MCF 10A (cell line): ENCODE measurements at regions not wholly inside any gene's neighbourhood (a gene's known extent, or its start where the extent isn't known, plus 50 kb on each side); places are given as distances from the start of the nearest gene placed in this dataset.

ENCODE experiments used
- BruUV-seq: library from RNA; stranded (reverse); fragments of 400-500 nt; replicated peaks from 2 replicates; lab custom pipeline; 2021; lab: Mats Ljungman, UMichigan
- CTCF ChIA-PET: fragments of 300-600 bp; sonication (Branson Sonifier 250); formaldehyde crosslinking; extraction: SDS; loops from one replicate; lab custom pipeline; 2021; ENCODE audit warnings: antibody characterized with exemption, inconsistent platforms; lab: Yijun Ruan, JAX
- POLR2A ChIA-PET: fragments of 300-600, 350-650 bp; sonication (Branson Sonifier 250); formaldehyde crosslinking; extraction: SDS; loops from one replicate; lab custom pipeline; 2020; ENCODE audit warnings: antibody characterized with exemption, inconsistent platforms; lab: Yijun Ruan, JAX
- DNase-seq: peaks from one replicate; pipeline ENCODE4 v3.0.0-alpha.2; 2018; ENCODE audit not compliant: unreplicated experiment
- H3K27ac Mint-ChIP-seq: one replicate; pipeline ENCODE4 v1.8.0; 2022; ENCODE audit warnings: mild to moderate bottlenecking, low read depth, mixed read lengths; ENCODE audit not compliant: unreplicated experiment
- H3K27me3 Mint-ChIP-seq: one replicate; pipeline ENCODE4 v1.8.0; 2022; ENCODE audit warnings: mixed read lengths; ENCODE audit not compliant: insufficient read depth, unreplicated experiment
- H3K36me3 Mint-ChIP-seq: one replicate; pipeline ENCODE4 v1.8.0; 2022; ENCODE audit warnings: mild to moderate bottlenecking, moderate library complexity, mixed read lengths; ENCODE audit not compliant: insufficient read depth, unreplicated experiment
- H3K4me1 Mint-ChIP-seq: one replicate; pipeline ENCODE4 v1.8.0; 2022; ENCODE audit warnings: mixed read lengths; ENCODE audit not compliant: insufficient read depth, unreplicated experiment
- H3K4me3 Mint-ChIP-seq: one replicate; pipeline ENCODE4 v1.8.0; 2022; ENCODE audit warnings: mild to moderate bottlenecking, moderate library complexity, mixed read lengths; ENCODE audit not compliant: unreplicated experiment
- H3K9me3 Mint-ChIP-seq: one replicate; pipeline ENCODE4 v1.8.0; 2022; ENCODE audit warnings: mixed read lengths; ENCODE audit not compliant: unreplicated experiment
- CTCF ChIP-seq: fragments of 200-600 bp; IDR thresholded peaks from one replicate; pipeline ENCODE4 v1.8.0; 2022; ENCODE audit warnings: antibody characterized with exemption, mild to moderate bottlenecking; ENCODE audit not compliant: unreplicated experiment
- intact Hi-C: fragments of 100-400 bp; cut with micrococcal nuclease; formaldehyde crosslinking; loops from 2 replicates; pipeline ENCODE4 v1.14.1; 2022

- TF ChIP-seq CTCF, result no peak
Observed at GRCh38 chr4:187795737-187796136, 199.8 kb upstream of the ZFP42 start.

GRCh38 chr4:187798385-187798784 lies 197.2 kb upstream of the ZFP42 start:
- Mint-ChIP-seq H3K27me3 (no peaks in the 10 kb centered on the region), H3K27ac (no peak overlapping the region), H3K9me3 (peaks cover 8% of the 10 kb centered on the region), H3K4me3 (no peak overlapping the region), H3K36me3 (peaks cover 5% of the 10 kb centered on the region), H3K4me1 (no peaks in the 10 kb centered on the region)
- intact Hi-C loops, result no loop called here
- ChIA-PET POLR2A (interaction anchor here (0.6 kb wide), 1 partner anchor 1369 kb away, joined by 3 read pairs; no protein-coding TSS in a partner anchor), CTCF (no interaction called here)
- no peak for DNase-seq
- no peak for TF ChIP-seq CTCF
- BruUV-seq, result no TSS peak

More at GRCh38 chr4:187795737-187796136, 199.8 kb upstream of the ZFP42 start:
- DNase-seq, result no peak
- peaks cover 7% of the 10 kb centered on the region for H3K9me3 Mint-ChIP-seq
- no peaks in the 10 kb centered on the region for H3K27me3 Mint-ChIP-seq
- ChIA-PET POLR2A (no interaction called here), CTCF (no interaction called here)
- peaks cover 5% of the 10 kb centered on the region for H3K36me3 Mint-ChIP-seq
- no peak overlapping the region for H3K4me3 Mint-ChIP-seq
- no peaks in the 10 kb centered on the region for H3K4me1 Mint-ChIP-seq
- no peak overlapping the region for H3K27ac Mint-ChIP-seq
- intact Hi-C loops, result no loop called here
- BruUV-seq, result no TSS peak

GRCh38 chr4:187799735-187800134 lies 195.8 kb upstream of the ZFP42 start:
- Mint-ChIP-seq H3K4me1 (no peaks in the 10 kb centered on the region), H3K36me3 (peaks cover 5% of the 10 kb centered on the region), H3K27ac (no peak overlapping the region), H3K9me3 (peaks cover 8% of the 10 kb centered on the region), H3K4me3 (no peak overlapping the region), H3K27me3 (no peaks in the 10 kb centered on the region)
- DNase-seq, result no peak
- TF ChIP-seq CTCF, result no peak
- ChIA-PET POLR2A (no interaction called here), CTCF (no interaction called here)
- no TSS peak for BruUV-seq
- intact Hi-C loops, result no loop called here

- ChIA-PET POLR2A (no interaction called here), CTCF (no interaction called here)
- Mint-ChIP-seq H3K27ac (no peak overlapping the region), H3K36me3 (no peaks in the 10 kb centered on the region), H3K27me3 (no peaks in the 10 kb centered on the region), H3K9me3 (no peaks in the 10 kb centered on the region), H3K4me3 (no peak overlapping the region), H3K4me1 (no peaks in the 10 kb centered on the region)
- no peak for TF ChIP-seq CTCF
- no peak for DNase-seq
- BruUV-seq, result no TSS peak
- intact Hi-C loops, result no loop called here
Observed at GRCh38 chr4:187811591-187811990, 184.0 kb upstream of the ZFP42 start.
